Cerebellar cortex (tissue), 1 donor: ENCODE measurements at regions not wholly inside any gene's neighbourhood (a gene's known extent, or its start where the extent isn't known, plus 50 kb on each side); places are given as distances from the start of the nearest gene placed in this dataset.

Experiments used
- DNase-seq: peaks from one replicate; pipeline ENCODE4 v3.0.0-alpha.2; 2015; ENCODE audit warnings: low spot score

- DNase-seq: no peak
These were observed 85.0 kb upstream of the SLC38A4 start for GRCh38 chr12:46910830-46911229.

- DNase-seq: no peak
These were observed 88.5 kb upstream of the SLC38A4 start for GRCh38 chr12:46914336-46914735.

- DNase-seq: no peak
These were observed 89.3 kb upstream of the SLC38A4 start for GRCh38 chr12:46915082-46915481.

GRCh38 chr12:46915836-46916235, 90.0 kb upstream of the SLC38A4 start:
- DNase-seq: no peak

GRCh38 chr12:46916796-46917419, 91.1 kb upstream of the SLC38A4 start:
- no peak for DNase-seq

- DNase-seq: no peak
These were observed 92.0 kb upstream of the SLC38A4 start for GRCh38 chr12:46917821-46918220.

GRCh38 chr12:46918631-46919030, 92.8 kb upstream of the SLC38A4 start:
- no peak for DNase-seq

- DNase-seq: no peak
These were observed 94.0 kb upstream of the SLC38A4 start for GRCh38 chr12:46919666-46920400.

- no peak for DNase-seq
These were observed 94.7 kb upstream of the SLC38A4 start for GRCh38 chr12:46920499-46920898.

GRCh38 chr12:46921048-46921763, 95.4 kb upstream of the SLC38A4 start:
- DNase-seq: no peak

- DNase-seq: no peak
These were observed 96.0 kb upstream of the SLC38A4 start for GRCh38 chr12:46921764-46922133.

- DNase-seq: no peak
These were observed 100.7 kb upstream of the SLC38A4 start for GRCh38 chr12:46926526-46926925.

GRCh38 chr12:46930101-46930500, 104.3 kb upstream of the SLC38A4 start:
- DNase-seq: no peak

GRCh38 chr12:46933947-46934346, 108.2 kb upstream of the SLC38A4 start:
- peak; percentile 33 for DNase-seq

- peak; percentile 2 for DNase-seq
These were observed 108.7 kb upstream of the SLC38A4 start for GRCh38 chr12:46934374-46935111.

GRCh38 chr12:46935271-46935847, 109.6 kb upstream of the SLC38A4 start:
- DNase-seq: no peak

- no peak for DNase-seq
These were observed 110.2 kb upstream of the SLC38A4 start for GRCh38 chr12:46936042-46936441.

GRCh38 chr12:46938071-46938678, 112.4 kb upstream of the SLC38A4 start:
- no peak for DNase-seq

GRCh38 chr12:46941981-46942380, 116.2 kb upstream of the SLC38A4 start:
- no peak for DNase-seq

- DNase-seq: no peak
These were observed 116.8 kb upstream of the SLC38A4 start for GRCh38 chr12:46942579-46942978.

- DNase-seq: no peak
These were observed 118.3 kb upstream of the SLC38A4 start for GRCh38 chr12:46944088-46944487.

GRCh38 chr12:46944771-46945170, 119.0 kb upstream of the SLC38A4 start:
- no peak for DNase-seq
